ENCODE measurements at regions not wholly inside any gene's neighbourhood (a gene's known extent, or its start where the extent isn't known, plus 50 kb on each side); places are given as distances from the start of the nearest gene placed in this dataset.

DNA sequence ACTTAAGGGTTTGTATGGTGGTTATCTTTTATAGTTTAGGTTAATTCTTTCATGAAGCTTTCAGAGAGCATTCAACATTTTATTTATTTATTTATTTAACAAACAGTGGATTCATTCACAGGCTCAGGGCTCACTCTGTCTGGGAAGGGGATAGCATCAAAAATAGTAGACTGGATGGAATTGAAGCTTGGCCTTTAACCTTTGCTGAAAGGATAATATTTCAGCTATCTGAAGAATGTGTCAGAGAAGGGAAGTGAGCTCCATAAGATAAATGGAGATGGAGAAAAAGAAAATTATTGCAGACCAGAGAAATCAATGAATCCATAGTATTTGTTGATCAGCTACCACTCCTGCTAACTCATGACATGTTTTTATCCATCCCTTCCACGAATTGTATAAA lies 305.6 kb downstream of the COG6 start:
- H3K27ac ChIP-seq (ENCODE audit: low read depth, low read length): no peak overlapping the region
- H3K4me3 ChIP-seq (ENCODE audit: low read depth, low read length): no peak overlapping the region
- ChIA-PET POLR2A (no interaction called here), CTCF (interaction anchor here (1.9 kb wide), 1 partner anchor 19 kb away, joined by 6 read pairs; no protein-coding TSS in a partner anchor)
- H3K27me3 ChIP-seq (ENCODE audit: control insufficient read depth, insufficient read depth, low read length): no peaks in the 10 kb centered on the region
- H3K9me3 ChIP-seq (ENCODE audit: control insufficient read depth, insufficient read depth, low read length): no peaks in the 10 kb centered on the region
- TF ChIP-seq, protein P1, sequence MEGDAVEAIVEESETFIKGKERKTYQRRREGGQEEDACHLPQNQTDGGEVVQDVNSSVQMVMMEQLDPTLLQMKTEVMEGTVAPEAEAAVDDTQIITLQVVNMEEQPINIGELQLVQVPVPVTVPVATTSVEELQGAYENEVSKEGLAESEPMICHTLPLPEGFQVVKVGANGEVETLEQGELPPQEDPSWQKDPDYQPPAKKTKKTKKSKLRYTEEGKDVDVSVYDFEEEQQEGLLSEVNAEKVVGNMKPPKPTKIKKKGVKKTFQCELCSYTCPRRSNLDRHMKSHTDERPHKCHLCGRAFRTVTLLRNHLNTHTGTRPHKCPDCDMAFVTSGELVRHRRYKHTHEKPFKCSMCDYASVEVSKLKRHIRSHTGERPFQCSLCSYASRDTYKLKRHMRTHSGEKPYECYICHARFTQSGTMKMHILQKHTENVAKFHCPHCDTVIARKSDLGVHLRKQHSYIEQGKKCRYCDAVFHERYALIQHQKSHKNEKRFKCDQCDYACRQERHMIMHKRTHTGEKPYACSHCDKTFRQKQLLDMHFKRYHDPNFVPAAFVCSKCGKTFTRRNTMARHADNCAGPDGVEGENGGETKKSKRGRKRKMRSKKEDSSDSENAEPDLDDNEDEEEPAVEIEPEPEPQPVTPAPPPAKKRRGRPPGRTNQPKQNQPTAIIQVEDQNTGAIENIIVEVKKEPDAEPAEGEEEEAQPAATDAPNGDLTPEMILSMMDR (IDR thresholded peaks at IDR 0.05; ENCODE audit: low read depth, low read length): no peak
- no peak for DNase-seq (ENCODE audit: low read depth, low spot score)

DNA sequence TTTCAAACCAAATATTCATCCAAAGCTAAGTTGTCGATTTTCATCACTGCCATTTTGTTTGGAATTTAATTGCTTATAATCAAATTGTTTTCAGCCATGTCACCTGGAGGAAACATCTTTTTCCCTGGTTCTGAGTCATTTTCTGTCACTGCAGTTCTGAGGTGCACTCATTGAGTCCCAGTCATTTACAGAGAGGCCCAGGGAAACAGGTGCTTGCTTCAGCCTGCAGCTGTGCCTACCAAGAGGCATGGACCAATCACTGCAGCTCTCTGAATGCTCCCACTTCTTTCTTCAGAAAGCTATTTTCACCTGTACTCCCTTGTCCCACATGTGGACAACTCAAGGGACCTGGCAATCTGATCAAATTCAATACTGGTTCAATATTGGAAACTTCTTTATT lies 308.1 kb downstream of the COG6 start:
- Histone ChIP-seq H3K27ac (ENCODE audit: low read depth, low read length) (no peak overlapping the region), H3K27me3 (ENCODE audit: control insufficient read depth, insufficient read depth, low read length) (no peaks in the 10 kb centered on the region), H3K4me3 (ENCODE audit: low read depth, low read length) (no peak overlapping the region), H3K9me3 (ENCODE audit: control insufficient read depth, insufficient read depth, low read length) (no peaks in the 10 kb centered on the region)
- TF ChIP-seq, protein P1 (IDR thresholded peaks at IDR 0.05; ENCODE audit: low read depth, low read length): no peak
- POLR2A ChIA-PET: no interaction called here
- CTCF ChIA-PET: no interaction called here
- DNase-seq (ENCODE audit: low read depth, low spot score): no peak

DNA sequence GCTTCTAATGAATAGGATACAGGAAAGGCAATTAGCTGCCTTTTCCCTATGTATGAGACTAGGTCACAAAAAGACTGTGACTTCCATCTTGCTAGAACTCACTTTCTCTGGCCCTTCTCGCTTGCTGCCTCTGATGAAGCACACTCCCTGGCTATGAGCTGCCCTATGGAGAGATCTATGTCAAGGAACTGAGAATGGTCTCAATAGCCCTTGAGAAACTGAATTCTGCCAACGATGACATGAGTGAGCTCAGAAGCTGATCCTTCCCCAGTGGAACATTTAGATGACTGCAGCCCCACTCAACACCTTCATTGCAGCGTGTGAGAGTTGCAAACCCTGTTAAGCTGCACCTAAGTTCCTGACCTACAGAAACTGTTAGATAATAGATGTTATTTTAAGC lies 309.8 kb downstream of the COG6 start:
- H3K27ac ChIP-seq (ENCODE audit: low read depth, low read length): no peak overlapping the region
- TF ChIP-seq, protein P1 (IDR thresholded peaks at IDR 0.05; ENCODE audit: low read depth, low read length): no peak
- no peaks in the 10 kb centered on the region for H3K27me3 ChIP-seq (ENCODE audit: control insufficient read depth, insufficient read depth, low read length)
- ChIA-PET CTCF (interaction anchor here (1.4 kb wide), 1 partner anchor 23 kb away, joined by 6 read pairs; no protein-coding TSS in a partner anchor), POLR2A (no interaction called here)
- no peak for DNase-seq (ENCODE audit: low read depth, low spot score)
- no peak overlapping the region for H3K4me3 ChIP-seq (ENCODE audit: low read depth, low read length)
- H3K9me3 ChIP-seq (ENCODE audit: control insufficient read depth, insufficient read depth, low read length): no peaks in the 10 kb centered on the region

DNA sequence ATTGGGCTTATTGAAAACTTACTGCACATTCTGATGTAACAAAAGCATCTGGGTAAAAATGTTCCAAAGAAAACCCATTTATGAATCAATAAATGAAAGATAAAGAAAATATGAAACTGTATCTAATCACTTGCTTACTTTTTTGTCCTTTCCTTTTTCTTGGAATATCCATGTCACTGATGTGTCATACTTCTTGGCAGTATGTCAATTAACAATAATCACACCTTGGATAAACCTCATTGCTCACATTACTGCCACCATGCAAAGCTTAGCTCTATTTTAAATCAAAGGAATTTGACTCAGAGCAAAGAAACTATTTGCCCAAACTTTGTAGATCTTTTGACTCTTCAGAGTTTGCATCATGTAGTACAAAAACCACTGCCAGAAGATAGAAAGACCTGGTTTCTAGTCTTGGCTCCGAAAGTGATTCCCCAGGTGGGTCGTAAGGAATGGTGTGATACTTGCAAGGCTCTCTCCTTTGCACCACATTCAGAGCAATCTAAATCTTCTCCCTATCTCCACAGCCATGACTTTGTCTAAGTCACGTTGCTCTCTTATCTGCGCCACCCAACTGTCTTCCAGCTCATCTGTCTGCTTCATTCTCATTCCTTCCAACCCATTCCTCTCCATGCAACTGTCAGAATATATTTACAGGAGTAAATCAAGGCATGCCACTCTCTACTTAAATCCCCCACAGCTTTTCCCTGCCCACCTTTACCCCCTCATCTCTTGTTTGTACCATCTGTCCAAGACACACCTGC lies 311.9 kb downstream of the COG6 start:
- no peak for DNase-seq (ENCODE audit: low read depth, low spot score)
- no peaks in the 10 kb centered on the region for H3K27me3 ChIP-seq (ENCODE audit: control insufficient read depth, insufficient read depth, low read length)
- ChIA-PET POLR2A (no interaction called here), CTCF (no interaction called here)
- no peaks in the 10 kb centered on the region for H3K9me3 ChIP-seq (ENCODE audit: control insufficient read depth, insufficient read depth, low read length)
- TF ChIP-seq, protein P1 (IDR thresholded peaks at IDR 0.05; ENCODE audit: low read depth, low read length): no peak
- H3K27ac ChIP-seq (ENCODE audit: low read depth, low read length): no peak overlapping the region
- no peak overlapping the region for H3K4me3 ChIP-seq (ENCODE audit: low read depth, low read length)

DNA sequence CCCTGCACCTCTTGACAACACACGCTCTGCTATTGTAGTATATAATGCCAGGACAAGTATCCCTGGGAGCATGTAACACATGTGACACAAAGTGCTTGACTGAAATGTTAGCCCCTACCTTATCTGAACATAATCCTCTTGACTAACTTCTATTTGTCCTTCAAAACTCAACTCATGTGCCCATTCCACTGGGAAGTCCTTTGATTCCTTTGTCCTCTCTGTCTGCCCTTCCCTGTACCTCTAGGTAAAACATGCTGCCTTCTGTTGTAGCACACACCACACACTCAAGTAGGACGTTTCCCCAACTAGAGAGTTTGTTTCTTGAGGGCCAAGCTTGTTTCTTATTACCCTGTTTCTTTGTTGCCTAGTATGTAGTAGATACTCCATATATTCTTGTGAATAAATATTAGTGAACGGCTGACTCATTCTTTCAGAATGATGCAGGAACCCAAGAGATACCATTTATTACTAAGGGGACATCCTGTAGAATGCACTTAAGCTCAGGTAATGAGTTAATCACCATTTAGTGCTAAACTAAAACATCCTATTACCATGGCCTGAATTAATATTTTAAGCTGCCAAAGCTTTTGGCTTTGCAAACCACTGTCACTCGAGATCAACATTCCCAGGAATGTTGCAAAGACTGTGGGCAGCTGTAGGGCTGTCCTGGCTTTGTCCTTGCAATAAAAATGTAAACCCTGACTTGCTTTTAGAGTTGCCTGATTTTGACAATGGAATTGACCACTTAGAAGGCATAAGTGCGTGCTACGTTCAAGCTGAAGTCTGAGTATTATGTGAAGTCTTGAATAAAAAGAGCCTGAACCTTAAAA lies 313.4 kb downstream of the COG6 start:
- DNase-seq (ENCODE audit: low read depth, low spot score): no peak
- POLR2A ChIA-PET: no interaction called here
- TF ChIP-seq, protein P1 (IDR thresholded peaks at IDR 0.05; ENCODE audit: low read depth, low read length): no peak
- CTCF ChIA-PET: interaction anchor here (1.1 kb wide), 1 partner anchor 26 kb away, joined by 5 read pairs; no protein-coding TSS in a partner anchor
- no peaks in the 10 kb centered on the region for H3K9me3 ChIP-seq (ENCODE audit: control insufficient read depth, insufficient read depth, low read length)
- no peak overlapping the region for H3K4me3 ChIP-seq (ENCODE audit: low read depth, low read length)
- no peaks in the 10 kb centered on the region for H3K27me3 ChIP-seq (ENCODE audit: control insufficient read depth, insufficient read depth, low read length)
- H3K27ac ChIP-seq (ENCODE audit: low read depth, low read length): no peak overlapping the region

Measured in AG04450 (cell line).